CD14-positive monocyte (primary cell): ENCODE measurements at regions not wholly inside any gene's neighbourhood (a gene's known extent, or its start where the extent isn't known, plus 50 kb on each side); places are given as distances from the start of the nearest gene placed in this dataset.

Source experiments
- DNase-seq, 3 donors: peaks; one replicate each; pipeline ENCODE4 v3.0.0-alpha.2; 2011 to 2022
- H2AFZ ChIP-seq: 2 replicates; pipeline ENCODE4 v1.6.0; 2012; ENCODE audit warnings: mild to moderate bottlenecking, low read depth, low read length, inconsistent platforms; ENCODE audit not compliant: insufficient read depth, poor library complexity, severe bottlenecking
- H3K27ac ChIP-seq, 2 donors: 1 replicate in 1 of 2; 2 replicates in 1 of 2; pipeline ENCODE4 v1.5.1; 2012 to 2013; ENCODE audit warnings: low read length in 2 of 2, control low read depth in 1 of 2, inconsistent platforms in 1 of 2, low read depth in 1 of 2, mild to moderate bottlenecking in 1 of 2
- H3K27me3 ChIP-seq, 2 donors: one replicate each; pipeline versions ENCODE4 v1.6.0 to v1.6.1; 2011 to 2013; ENCODE audit warnings: low read length in 2 of 2; ENCODE audit not compliant: control insufficient read depth in 2 of 2, insufficient read depth in 2 of 2
- H3K36me3 ChIP-seq, 2 donors: replicated peaks in 1 of 2; 1 replicate in 1 of 2; 2 replicates in 1 of 2; pipeline versions ENCODE4 v1.5.1 to v1.6.1; 2012 to 2013; ENCODE audit warnings: low read length in 2 of 2, control low read depth in 1 of 2, inconsistent platforms in 1 of 2, mild to moderate bottlenecking in 1 of 2; ENCODE audit not compliant: insufficient read depth in 2 of 2, control insufficient read depth in 1 of 2
- H3K4me1 ChIP-seq, 2 donors: 1 replicate in 1 of 2; 2 replicates in 1 of 2; pipeline versions ENCODE4 v1.5.1 to v1.6.1; 2012 to 2013; ENCODE audit warnings: low read length in 2 of 2, control low read depth in 1 of 2, inconsistent platforms in 1 of 2, mild to moderate bottlenecking in 1 of 2, moderate library complexity in 1 of 2; ENCODE audit not compliant: insufficient read depth in 2 of 2, control insufficient read depth in 1 of 2
- H3K4me2 ChIP-seq: replicated peaks from 2 replicates; pipeline ENCODE3; 2012; ENCODE audit warnings: low read length, moderate library complexity, mild to moderate bottlenecking; ENCODE audit not compliant: poor library complexity, severe bottlenecking; ENCODE audit errors: extremely low read depth
- H3K4me3 ChIP-seq, 3 experiments: fragments of 200-600 bp in 1 of 3; sonication (generic) in 1 of 3; replicated peaks in 1 of 3; 1 replicate in 2 of 3; 2 replicates in 1 of 3; pipeline ENCODE4 v1.5.1; 2011 to 2013; ENCODE audit warnings: low read length in 3 of 3, mild to moderate bottlenecking in 3 of 3, control low read depth in 2 of 3, low read depth in 2 of 3, inconsistent platforms in 1 of 3, moderate library complexity in 1 of 3
- H3K79me2 ChIP-seq: 2 replicates; pipeline ENCODE4 v1.6.0; 2012; ENCODE audit warnings: mild to moderate bottlenecking, control low read depth, inconsistent platforms, low read length, moderate library complexity; ENCODE audit not compliant: insufficient read depth
- H3K9ac ChIP-seq: 2 replicates; pipeline ENCODE4 v1.6.0; 2017; ENCODE audit warnings: low read length, mild to moderate bottlenecking; ENCODE audit not compliant: insufficient read depth, poor library complexity, severe bottlenecking
- H3K9me3 ChIP-seq, 2 donors: replicated peaks in 1 of 2; 1 replicate in 1 of 2; 2 replicates in 1 of 2; pipeline versions ENCODE4 v1.5.1 to v1.6.1; 2012 to 2013; ENCODE audit warnings: low read length in 2 of 2, control low read depth in 1 of 2; ENCODE audit not compliant: control insufficient read depth in 1 of 2, insufficient read depth in 1 of 2
- H4K20me1 ChIP-seq: 2 replicates; pipeline ENCODE4 v1.6.0; 2012; ENCODE audit warnings: mild to moderate bottlenecking, low read length, control low read depth, moderate library complexity; ENCODE audit not compliant: insufficient read depth
- H3K27ac Mint-ChIP-seq, 7 donors: one replicate each; pipeline ENCODE4 v1.8.0; 2020; ENCODE audit warnings: mild to moderate bottlenecking in 7 of 7, mixed read lengths in 7 of 7, moderate library complexity in 6 of 7, inconsistent platforms in 2 of 7
- H3K27me3 Mint-ChIP-seq, 3 donors: one replicate each; pipeline ENCODE4 v1.8.0; 2021 to 2022; ENCODE audit warnings: low read depth in 3 of 3, mild to moderate bottlenecking in 3 of 3, mixed read lengths in 3 of 3, moderate library complexity in 3 of 3, inconsistent platforms in 1 of 3
- H3K36me3 Mint-ChIP-seq, 2 donors: one replicate each; pipeline ENCODE4 v1.8.0; 2020; ENCODE audit warnings: mixed read lengths in 2 of 2, inconsistent platforms in 1 of 2, mild to moderate bottlenecking in 1 of 2
- H3K4me1 Mint-ChIP-seq: one replicate; pipeline ENCODE4 v1.8.0; 2020; ENCODE audit warnings: mild to moderate bottlenecking, mixed read lengths
- H3K4me3 Mint-ChIP-seq, 2 donors: one replicate each; pipeline ENCODE4 v1.8.0; 2020; ENCODE audit warnings: mild to moderate bottlenecking in 2 of 2, mixed read lengths in 2 of 2, moderate library complexity in 1 of 2
- H3K9me3 Mint-ChIP-seq, 7 donors: one replicate each; pipeline ENCODE4 v1.8.0; 2020 to 2022; ENCODE audit warnings: mixed read lengths in 7 of 7, mild to moderate bottlenecking in 6 of 7, moderate library complexity in 6 of 7, inconsistent platforms in 2 of 7
- WGBS: methylation state at CpG from one replicate; pipeline ENCODE4 v1.1.5; 2013; ENCODE audit warnings: missing lambda C conversion rate; ENCODE audit not compliant: insufficient coverage; 5-methylcytosine and 5-hydroxymethylcytosine counted together
- intact Hi-C, 2 donors: fragments of 100-400 bp; cut with micrococcal nuclease; formaldehyde crosslinking; loops; one replicate each; pipeline versions ENCODE4 v1.15.0 to v1.15.1; 2023
- TF ChIP-seq, protein P1 (sequence below): fragments of 200-600 bp; IDR thresholded peaks from one replicate; pipeline ENCODE4 v1.8.0; 2022; ENCODE audit warnings: antibody characterized with exemption, mild to moderate bottlenecking

- Mint-ChIP-seq H3K9me3 (no peaks in the 10 kb centered on the region), H3K4me3 (no peak overlapping the region), H3K27ac (no peak overlapping the region), H3K4me1 (no peaks in the 10 kb centered on the region), H3K27me3 (peaks cover 4 to 9% (median 6%) of the 10 kb centered on the region in 3 donors), H3K36me3 (no peaks in the 10 kb centered on the region)
- 79% methylated on average over 12 of the region's 21 CpGs for WGBS
- DNase-seq = no peak
- Histone ChIP-seq H2AFZ (no peak overlapping the region), H3K27me3 (no peaks in the 10 kb centered on the region), H3K4me2 (no peak overlapping the region), H3K27ac (no peak overlapping the region), H4K20me1 (no peaks in the 10 kb centered on the region), H3K4me1 (no peaks in the 10 kb centered on the region), H3K36me3 (no peaks in the 10 kb centered on the region), H3K9ac (no peak overlapping the region), H3K4me3 (no peak overlapping the region), H3K9me3 (no peaks in the 10 kb centered on the region), H3K79me2 (no peaks in the 10 kb centered on the region)
- intact Hi-C loops = no loop called here
- TF ChIP-seq, protein P1, sequence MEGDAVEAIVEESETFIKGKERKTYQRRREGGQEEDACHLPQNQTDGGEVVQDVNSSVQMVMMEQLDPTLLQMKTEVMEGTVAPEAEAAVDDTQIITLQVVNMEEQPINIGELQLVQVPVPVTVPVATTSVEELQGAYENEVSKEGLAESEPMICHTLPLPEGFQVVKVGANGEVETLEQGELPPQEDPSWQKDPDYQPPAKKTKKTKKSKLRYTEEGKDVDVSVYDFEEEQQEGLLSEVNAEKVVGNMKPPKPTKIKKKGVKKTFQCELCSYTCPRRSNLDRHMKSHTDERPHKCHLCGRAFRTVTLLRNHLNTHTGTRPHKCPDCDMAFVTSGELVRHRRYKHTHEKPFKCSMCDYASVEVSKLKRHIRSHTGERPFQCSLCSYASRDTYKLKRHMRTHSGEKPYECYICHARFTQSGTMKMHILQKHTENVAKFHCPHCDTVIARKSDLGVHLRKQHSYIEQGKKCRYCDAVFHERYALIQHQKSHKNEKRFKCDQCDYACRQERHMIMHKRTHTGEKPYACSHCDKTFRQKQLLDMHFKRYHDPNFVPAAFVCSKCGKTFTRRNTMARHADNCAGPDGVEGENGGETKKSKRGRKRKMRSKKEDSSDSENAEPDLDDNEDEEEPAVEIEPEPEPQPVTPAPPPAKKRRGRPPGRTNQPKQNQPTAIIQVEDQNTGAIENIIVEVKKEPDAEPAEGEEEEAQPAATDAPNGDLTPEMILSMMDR = no peak
Measured at GRCh38 chr1:29802181-29803068, 566.1 kb downstream of the PTPRU start.

DNA sequence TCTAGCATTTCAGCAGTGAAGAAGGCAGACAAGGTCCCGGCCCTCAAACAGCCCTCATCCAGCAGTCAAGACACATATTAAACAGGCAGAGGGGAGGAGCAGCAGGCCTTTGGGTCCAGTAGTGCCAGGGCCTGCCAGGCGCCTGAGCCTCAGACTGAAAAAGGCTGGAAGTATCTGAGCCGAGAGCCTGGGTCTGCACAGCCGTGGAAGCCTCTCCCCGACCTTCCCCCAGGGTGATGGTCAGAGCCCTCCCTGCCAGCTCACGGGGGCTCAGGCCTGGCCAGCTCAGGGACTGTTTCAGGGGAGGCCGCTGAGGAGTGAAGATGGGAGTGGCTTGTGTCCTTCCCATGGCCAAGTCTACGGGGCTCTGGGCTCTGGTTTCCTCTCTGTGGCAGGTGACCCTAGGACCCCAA lies 565.2 kb downstream of the PTPRU start:
- H2AFZ ChIP-seq = no peak overlapping the region

More for the DNA sequence above, 565.2 kb downstream of the PTPRU start:
- 51% methylated on average over 5 of the region's 8 CpGs for WGBS
- Mint-ChIP-seq H3K4me1 (no peaks in the 10 kb centered on the region), H3K27ac (no peak overlapping the region), H3K36me3 (no peaks in the 10 kb centered on the region), H3K27me3 (peaks cover 4 to 11% (median 6%) of the 10 kb centered on the region in 3 donors), H3K9me3 (peaks cover 0 to 6% (median 0%) of the 10 kb centered on the region in 7 donors), H3K4me3 (no peak overlapping the region)
- Histone ChIP-seq H3K4me2 (no peak overlapping the region), H3K36me3 (no peaks in the 10 kb centered on the region), H3K27ac (no peak overlapping the region), H3K79me2 (no peaks in the 10 kb centered on the region), H3K4me1 (no peaks in the 10 kb centered on the region), H3K4me3 (no peak overlapping the region), H3K9me3 (no peaks in the 10 kb centered on the region), H3K9ac (no peak overlapping the region), H4K20me1 (no peaks in the 10 kb centered on the region), H3K27me3 (no peaks in the 10 kb centered on the region)
- intact Hi-C loops = no loop called here
- no peak for DNase-seq
- TF ChIP-seq, protein P1 = no peak
